ENCODE measurements at regions not wholly inside any gene's neighbourhood (a gene's known extent, or its start where the extent isn't known, plus 50 kb on each side); places are given as distances from the start of the nearest gene placed in this dataset.

- no peak overlapping the region for H2AK9ac ChIP-seq (replicated peaks; ENCODE audit: low read depth, low read length, poor library complexity)
- no peak overlapping the region for H2BK120ac ChIP-seq (ENCODE audit: low read depth, low read length)
- no peak overlapping the region for H3K4me3 ChIP-seq (ENCODE audit: insufficient read depth, low read depth, low read length)
- H2BK20ac ChIP-seq (ENCODE audit: low read depth, low read length), result no peak overlapping the region
- no peak overlapping the region for H3K9ac ChIP-seq (ENCODE audit: low read depth, low read length)
- H2AK5ac ChIP-seq (ENCODE audit: low read depth, low read length), result no peak overlapping the region
- dilution Hi-C loops (cut with HindIII; ENCODE audit: low sequenced_read_pairs, unreplicated experiment), result no loop called here
- no peak overlapping the region for H3K18ac ChIP-seq (ENCODE audit: low read depth, low read length)
- H3K9me3 ChIP-seq (ENCODE audit: control insufficient read depth, insufficient read depth, low read length), result no peaks in the 10 kb centered on the region
- no peak overlapping the region for H3K56ac ChIP-seq (ENCODE audit: extremely low read depth, insufficient read depth, low read length)
- no peak for ATAC-seq (ENCODE audit: low read depth)
- H3K27ac ChIP-seq (ENCODE audit: insufficient read depth, low read length), result no peak overlapping the region
- H2BK15ac ChIP-seq (ENCODE audit: low read depth, low read length), result no peak overlapping the region
- no peak overlapping the region for H3K4me2 ChIP-seq (ENCODE audit: low read depth, low read length)
- intact Hi-C loops (cut with micrococcal nuclease), result no loop called here
- BruUV-seq (replicated peaks), result no TSS peak
- H3K79me1 ChIP-seq (ENCODE audit: low read depth in 1 of 2, low read length in 2 of 2), result no peaks in the 10 kb centered on the region
- no peaks in the 10 kb centered on the region for H3K27me3 ChIP-seq (ENCODE audit: control insufficient read depth, insufficient read depth, low read length)
- H2BK5ac ChIP-seq (ENCODE audit: low read depth, low read length, poor library complexity, severe bottlenecking), result no peak overlapping the region
- CTCF ChIA-PET, result no interaction called here
- H4K91ac ChIP-seq (ENCODE audit: insufficient read depth, low read depth, low read length), result no peak overlapping the region
- in situ Hi-C loops (cut with MboI; ENCODE audit: low sequenced_read_pairs), result no loop called here
- POLR2A ChIA-PET (ENCODE audit: unreplicated experiment), result no interaction called here
- no peak for DNase-seq
- H3K4ac ChIP-seq (ENCODE audit: low read depth, low read length), result no peak overlapping the region
- TF ChIP-seq ELK1 (IDR thresholded peaks at IDR 0.05; ENCODE audit: borderline replicate concordance, low read depth, low read length) (no peak), CTCF (conservative IDR thresholded peaks at IDR 0.05; ENCODE audit: low read depth, low read length) (no peak), RCOR1 (IDR thresholded peaks at IDR 0.05; ENCODE audit: insufficient replicate concordance, low read length) (no peak), RFX5 (IDR thresholded peaks at IDR 0.05; ENCODE audit: low read depth, low read length) (no peak), NFE2L2 (IDR thresholded peaks at IDR 0.05; ENCODE audit: low read depth, low read length) (no peak), FOS (IDR thresholded peaks at IDR 0.05; ENCODE audit: low read depth, low read length) (no peak), MXI1 (IDR thresholded peaks at IDR 0.05; ENCODE audit: borderline replicate concordance, low read depth, low read length) (no peak), CHD1 (IDR thresholded peaks at IDR 0.05; ENCODE audit: low read depth, low read length) (no peak), USF2 (IDR thresholded peaks at IDR 0.05; ENCODE audit: low read depth, low read length) (no peak), RAD21 (IDR thresholded peaks at IDR 0.05; ENCODE audit: low read length) (no peak), BHLHE40 (IDR thresholded peaks at IDR 0.05; ENCODE audit: low read depth, low read length) (no peak), MAZ (IDR thresholded peaks at IDR 0.05; ENCODE audit: borderline replicate concordance, low read depth, low read length) (no peak), MAFK (IDR thresholded peaks at IDR 0.05; ENCODE audit: low read depth, low read length) (no peak)
- H3K36me3 ChIP-seq (ENCODE audit: control insufficient read depth, insufficient read depth, low read length), result no peaks in the 10 kb centered on the region
- H3K9me1 ChIP-seq (ENCODE audit: insufficient read depth, low read length), result no peaks in the 10 kb centered on the region
- no peaks in the 10 kb centered on the region for H4K20me1 ChIP-seq (ENCODE audit: insufficient read depth, low read length)
- H3K14ac ChIP-seq (replicated peaks; ENCODE audit: low read depth, low read length), result no peak overlapping the region
- H4K5ac ChIP-seq (ENCODE audit: low read depth, low read length), result no peak overlapping the region
- H4K8ac ChIP-seq (ENCODE audit: low read depth in 2 of 2, low read length in 2 of 2), result no peak overlapping the region
- no peak overlapping the region for H2AFZ ChIP-seq (replicated peaks; ENCODE audit: low read length, poor library complexity)
- H3K4me1 ChIP-seq (ENCODE audit: control insufficient read depth, insufficient read depth, low read length), result no peaks in the 10 kb centered on the region
- no peak overlapping the region for H3K23ac ChIP-seq (ENCODE audit: low read depth, low read length)
- no CpG with 5 or more reads among the region's 2 CpGs for WGBS, 2 experiments (ENCODE audit: extremely low coverage in 2 of 2, insufficient read length in 1 of 2)
Observed at GRCh38 chr5:120991569-120991968, 527.5 kb downstream of the PRR16 start.

Data from IMR-90 (cell line).